Brain microvascular endothelial cell (primary cell): ENCODE measurements at regions not wholly inside any gene's neighbourhood (a gene's known extent, or its start where the extent isn't known, plus 50 kb on each side); places are given as distances from the start of the nearest gene placed in this dataset.
"Not testable (repeated sequence)": the region's sequence is repeated elsewhere in the genome, so short reads cannot be mapped to it uniquely, and the experiment has no call there.

Experiments
- DNase-seq: peaks from one replicate; pipeline ENCODE4 v3.0.0-alpha.2; 2020
- H3K27ac ChIP-seq: fragments of 250-450 bp; sonication (Bioruptor Pico); 2 replicates; pipeline ENCODE4 v1.5.1; 2020; ENCODE audit warnings: mild to moderate bottlenecking, moderate library complexity
- H3K27me3 ChIP-seq: fragments of 250-450 bp; sonication (Bioruptor Pico); replicated peaks from 2 replicates; pipeline ENCODE4 v1.5.1; 2020; ENCODE audit warnings: mild to moderate bottlenecking
- H3K36me3 ChIP-seq: fragments of 250-450 bp; sonication (Bioruptor Pico); replicated peaks from 2 replicates; pipeline ENCODE4 v1.5.1; 2020; ENCODE audit warnings: mild to moderate bottlenecking
- H3K4me3 ChIP-seq: 2 replicates; pipeline ENCODE4 v1.5.1; 2011; ENCODE audit warnings: low read depth, mild to moderate bottlenecking, control low read depth, low read length, moderate library complexity
- CTCF ChIP-seq: IDR thresholded peaks from 2 replicates; pipeline ENCODE4 v1.5.1; 2011; ENCODE audit warnings: low read depth, mild to moderate bottlenecking, moderate library complexity, low read length, control low read depth, inconsistent platforms; ENCODE audit errors: missing control alignments
- in situ Hi-C: cut with HindIII; loops from 2 replicates; pipeline ENCODE4 v1.10.0; 2017; ENCODE audit warnings: low sequenced_read_pairs, low pct_ligation_motif_present

DNA sequence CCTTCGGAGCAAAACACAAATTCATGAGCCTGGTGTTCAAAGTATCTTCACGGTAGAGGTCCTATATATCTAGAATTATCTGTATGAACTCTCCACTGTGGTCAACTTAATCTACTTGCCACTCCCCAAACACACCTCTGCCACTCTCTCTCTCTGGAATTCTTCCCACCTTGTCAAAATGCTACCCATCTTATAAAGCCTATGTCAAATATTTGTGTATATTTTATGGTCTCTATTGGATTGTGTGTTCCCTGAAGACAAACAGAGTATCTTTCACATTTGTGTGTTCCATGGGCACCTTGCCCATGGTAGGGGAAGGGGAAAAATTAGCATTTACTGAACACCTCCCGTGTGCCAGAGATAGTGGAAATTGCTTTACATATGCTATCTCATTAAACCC, 83.2 kb upstream of the ATL2 start:
- in situ Hi-C loops = no loop called here
- peaks cover 18% of the 10 kb centered on the region for H3K27me3 ChIP-seq
- no peak overlapping the region for H3K4me3 ChIP-seq

GRCh38 chr2:38454081-38454480, 77.0 kb upstream of the ATL2 start:
- no peak for DNase-seq
- no peaks in the 10 kb centered on the region for H3K36me3 ChIP-seq
- peaks cover 19% of the 10 kb centered on the region for H3K27me3 ChIP-seq
- TF ChIP-seq CTCF = no peak
- no peak overlapping the region for H3K27ac ChIP-seq
- in situ Hi-C loops = no loop called here
- H3K4me3 ChIP-seq = no peak overlapping the region

More for the DNA sequence above, 83.2 kb upstream of the ATL2 start:
- DNase-seq = no peak
- TF ChIP-seq CTCF = no peak
- Histone ChIP-seq H3K36me3 (no peaks in the 10 kb centered on the region), H3K27ac (no peak overlapping the region)

GRCh38 chr2:38451778-38452177, 74.7 kb upstream of the ATL2 start:
- H3K27me3 ChIP-seq = peaks cover 20% of the 10 kb centered on the region
- in situ Hi-C loops, DNase-seq, H3K27ac ChIP-seq, H3K36me3 ChIP-seq, H3K4me3 ChIP-seq: not testable (repeated sequence)

DNA sequence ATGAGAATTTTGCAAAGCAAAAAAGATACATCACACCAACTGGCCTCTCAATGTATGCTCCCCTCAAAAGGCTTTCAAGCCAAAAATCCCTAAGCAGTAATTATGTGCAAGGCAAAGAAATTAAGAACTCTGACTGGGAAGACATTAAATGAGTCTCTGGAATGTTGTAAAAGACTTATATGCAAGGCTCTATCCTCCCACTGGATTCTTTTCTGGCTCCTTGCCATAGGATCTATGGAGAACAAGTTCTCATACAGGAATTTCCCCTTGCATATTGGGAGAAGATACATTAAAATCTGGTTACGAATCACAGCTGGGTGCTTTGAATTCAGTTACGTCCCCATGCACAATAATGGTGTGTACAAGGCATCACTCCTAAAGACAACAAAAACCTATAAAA, 73.4 kb upstream of the ATL2 start:
- Histone ChIP-seq H3K27ac (no peak overlapping the region), H3K36me3 (no peaks in the 10 kb centered on the region), H3K4me3 (no peak overlapping the region), H3K27me3 (peaks cover 25% of the 10 kb centered on the region)
- no peak for DNase-seq
- in situ Hi-C loops = no loop called here
- no peak for TF ChIP-seq CTCF

DNA sequence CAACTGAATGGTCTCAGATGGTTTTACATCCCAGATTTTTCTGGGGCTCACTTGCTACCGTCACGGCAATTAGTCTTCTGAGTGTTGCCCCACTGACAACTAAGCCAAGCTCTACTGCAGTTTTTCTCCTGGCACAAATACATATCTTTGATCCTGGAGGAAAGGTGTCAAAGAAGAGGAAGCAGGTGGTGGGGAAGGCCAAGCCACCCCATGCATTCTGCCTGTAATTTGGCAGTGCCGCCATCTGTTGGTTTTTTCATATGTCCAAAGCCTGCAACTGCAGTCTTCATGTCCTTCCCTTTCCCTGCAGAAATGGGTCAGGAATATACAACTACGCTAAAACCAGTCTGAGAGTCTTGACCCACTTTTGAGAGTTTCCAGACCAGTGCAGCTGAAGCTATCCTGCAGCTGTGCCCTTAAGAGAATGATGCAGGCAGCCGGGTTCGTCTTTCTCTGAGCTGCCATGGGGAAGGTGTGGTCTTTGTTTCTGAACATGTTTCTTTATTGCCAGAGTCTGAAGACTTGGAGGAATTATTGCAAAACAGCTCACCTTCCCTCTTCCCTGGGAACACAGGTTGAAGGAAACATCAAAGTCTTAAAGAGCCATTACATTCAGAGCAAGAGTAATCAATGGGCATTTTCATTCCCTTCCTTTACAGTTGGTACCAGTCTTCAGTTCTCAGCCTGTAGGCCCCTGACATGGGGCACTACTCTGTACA, 71.8 kb upstream of the ATL2 start:
- Histone ChIP-seq H3K27me3 (peaks cover 14% of the 10 kb centered on the region), H3K27ac (no peak overlapping the region), H3K4me3 (no peak overlapping the region), H3K36me3 (no peaks in the 10 kb centered on the region)
- no peak for DNase-seq
- no peak for TF ChIP-seq CTCF
- in situ Hi-C loops = no loop called here

GRCh38 chr2:38446906-38447561, 70.0 kb upstream of the ATL2 start:
- in situ Hi-C loops = no loop called here
- no peak overlapping the region for H3K4me3 ChIP-seq
- H3K36me3 ChIP-seq = no peaks in the 10 kb centered on the region
- peaks cover 16% of the 10 kb centered on the region for H3K27me3 ChIP-seq
- no peak for DNase-seq
- H3K27ac ChIP-seq = no peak overlapping the region
- TF ChIP-seq CTCF = no peak
